HG03520 (cell line): ENCODE measurements at regions not wholly inside any gene's neighbourhood (a gene's known extent, or its start where the extent isn't known, plus 50 kb on each side); places are given as distances from the start of the nearest gene placed in this dataset.
"Not testable (repeated sequence)": the region's sequence is repeated elsewhere in the genome, so short reads cannot be mapped to it uniquely, and the experiment has no call there.

Experiments
- ATAC-seq: cut with Tn5 transposase; IDR thresholded peaks from one replicate; pipeline ENCODE4 v1.9.1; 2021; ENCODE audit warnings: mild to moderate bottlenecking, moderate library complexity; ENCODE audit not compliant: unreplicated experiment

- no peak for ATAC-seq
Observed at GRCh38 chr2:175432793-175433192, 251.3 kb upstream of the ATP5MC3 start.

GRCh38 chr2:175432021-175432420, 250.5 kb upstream of the ATP5MC3 start:
- ATAC-seq = no peak

- ATAC-seq = no peak
Observed at GRCh38 chr2:175431101-175431946, 249.8 kb upstream of the ATP5MC3 start.

- no peak for ATAC-seq
Observed at GRCh38 chr2:175430236-175430635, 248.7 kb upstream of the ATP5MC3 start.

GRCh38 chr2:175418224-175418835, 236.8 kb upstream of the ATP5MC3 start:
- ATAC-seq = no peak

- ATAC-seq = peak; percentile 53
Observed at GRCh38 chr2:175414882-175415487, 233.5 kb upstream of the ATP5MC3 start.

- no peak for ATAC-seq
Observed at GRCh38 chr2:175414191-175414881, 232.8 kb upstream of the ATP5MC3 start.

- not testable (repeated sequence) for ATAC-seq
Observed at GRCh38 chr2:175410941-175411340, 229.4 kb upstream of the ATP5MC3 start.

- no peak for ATAC-seq
Observed at GRCh38 chr2:175404839-175405238, 223.3 kb upstream of the ATP5MC3 start.

GRCh38 chr2:175403599-175404221, 222.2 kb upstream of the ATP5MC3 start:
- ATAC-seq = no peak

GRCh38 chr2:175402571-175402970, 221.1 kb upstream of the ATP5MC3 start:
- ATAC-seq = no peak

- ATAC-seq = no peak
Observed at GRCh38 chr2:175401956-175402469, 220.5 kb upstream of the ATP5MC3 start.

GRCh38 chr2:175400975-175401374, 219.5 kb upstream of the ATP5MC3 start:
- ATAC-seq = no peak

- ATAC-seq = no peak
Observed at GRCh38 chr2:175399326-175399725, 217.8 kb upstream of the ATP5MC3 start.

- ATAC-seq = no peak
Observed at GRCh38 chr2:175398848-175399247, 217.3 kb upstream of the ATP5MC3 start.

- no peak for ATAC-seq
Observed at GRCh38 chr2:175396696-175397095, 215.2 kb upstream of the ATP5MC3 start.

GRCh38 chr2:175393851-175394250, 212.3 kb upstream of the ATP5MC3 start:
- ATAC-seq = no peak

GRCh38 chr2:175383286-175383685, 201.8 kb upstream of the ATP5MC3 start:
- ATAC-seq = no peak

GRCh38 chr2:175373729-175374128, 192.2 kb upstream of the ATP5MC3 start:
- no peak for ATAC-seq
